ENCODE measurements at regions not wholly inside any gene's neighbourhood (a gene's known extent, or its start where the extent isn't known, plus 50 kb on each side); places are given as distances from the start of the nearest gene placed in this dataset.

DNA sequence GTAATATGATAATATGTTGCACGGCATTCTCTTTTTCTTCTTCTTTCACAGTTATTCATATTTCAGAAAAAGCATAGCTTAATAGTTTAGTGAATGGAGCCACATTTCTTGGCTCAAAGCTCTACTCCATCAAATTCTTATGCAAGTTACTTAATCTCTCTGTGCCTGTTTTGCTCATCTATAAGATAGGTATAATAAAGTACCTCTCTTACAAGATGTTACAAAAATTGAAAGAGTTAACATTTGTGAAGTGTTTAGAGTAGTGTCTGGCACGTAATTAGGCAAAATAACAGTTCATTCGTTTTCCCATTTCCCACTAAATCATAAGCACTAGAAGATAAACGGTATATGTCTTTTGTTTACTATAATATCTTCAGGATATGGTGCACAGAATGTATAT lies 1304.4 kb upstream of the EYS start:
- ATAC-seq (no peak), FAIRE-seq (no peak), DNase-seq (ENCODE audit: low read depth, low spot score) (no peak)
- ChIA-PET POLR2A (no interaction called here), SMC1A (ENCODE audit: uncharacterized antibody, unreplicated experiment) (no interaction called here), CTCF (no interaction called here), RAD21 (ENCODE audit: unreplicated experiment) (interaction anchor here (0.7 kb wide), 1 partner anchor 353 kb away, joined by 3 read pairs; no protein-coding TSS in a partner anchor)
- Histone ChIP-seq H2AFZ (ENCODE audit: control insufficient read depth, low read depth, low read length) (no peak overlapping the region), H4K20me1 (ENCODE audit: control insufficient read depth, insufficient read depth) (no peaks in the 10 kb centered on the region), H3K4me3 (no peak overlapping the region), H3K4me1 (ENCODE audit: control insufficient read depth, insufficient read depth, low read length) (no peaks in the 10 kb centered on the region), H3K9ac (ENCODE audit: control insufficient read depth, insufficient read depth, low read length) (no peak overlapping the region), H3K9me3 (replicated peaks; ENCODE audit: control insufficient read depth, insufficient read depth, low read length) (no peaks in the 10 kb centered on the region), H3K27me3 (replicated peaks in 1 of 2; ENCODE audit: control insufficient read depth in 2 of 2, insufficient read depth in 2 of 2, low read length in 1 of 2) (no peaks in the 10 kb centered on the region), H3K79me2 (ENCODE audit: control insufficient read depth, insufficient read depth, low read length) (no peaks in the 10 kb centered on the region), H3K27ac (ENCODE audit: control insufficient read depth, insufficient read depth) (no peak overlapping the region), H3K4me2 (ENCODE audit: control insufficient read depth, insufficient read depth) (no peak overlapping the region), H3K36me3 (ENCODE audit: control insufficient read depth in 2 of 2, insufficient read depth in 2 of 2, low read length in 1 of 2) (no peaks in the 10 kb centered on the region)
- intact Hi-C loops (cut with micrococcal nuclease; ENCODE audit: unreplicated experiment): no loop called here
- TF ChIP-seq NR2C2 (IDR thresholded peaks at IDR 0.05; ENCODE audit: borderline replicate concordance, control insufficient read depth, insufficient read length, low read depth) (no peak), MEF2B (IDR thresholded peaks at IDR 0.05; ENCODE audit: partially characterized antibody, poor library complexity, severe bottlenecking) (no peak), PAX8 (IDR thresholded peaks at IDR 0.05) (no peak), EZH2 (IDR thresholded peaks at IDR 0.05; ENCODE audit: borderline replicate concordance, control insufficient read depth, low read depth, low read length) (no peak), TARDBP (IDR thresholded peaks at IDR 0.05; ENCODE audit: borderline replicate concordance) (no peak), RELA (IDR thresholded peaks at IDR 0.05; ENCODE audit: borderline replicate concordance, partially characterized antibody) (no peak), SIX5 (IDR thresholded peaks at IDR 0.05; ENCODE audit: low read depth, low read length, severe bottlenecking) (no peak), FOS (IDR thresholded peaks at IDR 0.05; ENCODE audit: borderline replicate concordance, extremely low read depth, insufficient read length) (no peak), FOXK2 (IDR thresholded peaks at IDR 0.05) (no peak), SMAD1 (IDR thresholded peaks at IDR 0.05; ENCODE audit: low read depth, partially characterized antibody) (no peak)
- TF ChIP-seq, protein P1, sequence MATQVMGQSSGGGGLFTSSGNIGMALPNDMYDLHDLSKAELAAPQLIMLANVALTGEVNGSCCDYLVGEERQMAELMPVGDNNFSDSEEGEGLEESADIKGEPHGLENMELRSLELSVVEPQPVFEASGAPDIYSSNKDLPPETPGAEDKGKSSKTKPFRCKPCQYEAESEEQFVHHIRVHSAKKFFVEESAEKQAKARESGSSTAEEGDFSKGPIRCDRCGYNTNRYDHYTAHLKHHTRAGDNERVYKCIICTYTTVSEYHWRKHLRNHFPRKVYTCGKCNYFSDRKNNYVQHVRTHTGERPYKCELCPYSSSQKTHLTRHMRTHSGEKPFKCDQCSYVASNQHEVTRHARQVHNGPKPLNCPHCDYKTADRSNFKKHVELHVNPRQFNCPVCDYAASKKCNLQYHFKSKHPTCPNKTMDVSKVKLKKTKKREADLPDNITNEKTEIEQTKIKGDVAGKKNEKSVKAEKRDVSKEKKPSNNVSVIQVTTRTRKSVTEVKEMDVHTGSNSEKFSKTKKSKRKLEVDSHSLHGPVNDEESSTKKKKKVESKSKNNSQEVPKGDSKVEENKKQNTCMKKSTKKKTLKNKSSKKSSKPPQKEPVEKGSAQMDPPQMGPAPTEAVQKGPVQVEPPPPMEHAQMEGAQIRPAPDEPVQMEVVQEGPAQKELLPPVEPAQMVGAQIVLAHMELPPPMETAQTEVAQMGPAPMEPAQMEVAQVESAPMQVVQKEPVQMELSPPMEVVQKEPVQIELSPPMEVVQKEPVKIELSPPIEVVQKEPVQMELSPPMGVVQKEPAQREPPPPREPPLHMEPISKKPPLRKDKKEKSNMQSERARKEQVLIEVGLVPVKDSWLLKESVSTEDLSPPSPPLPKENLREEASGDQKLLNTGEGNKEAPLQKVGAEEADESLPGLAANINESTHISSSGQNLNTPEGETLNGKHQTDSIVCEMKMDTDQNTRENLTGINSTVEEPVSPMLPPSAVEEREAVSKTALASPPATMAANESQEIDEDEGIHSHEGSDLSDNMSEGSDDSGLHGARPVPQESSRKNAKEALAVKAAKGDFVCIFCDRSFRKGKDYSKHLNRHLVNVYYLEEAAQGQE (IDR thresholded peaks at IDR 0.05; ENCODE audit: low read depth, low read length): no peak
- TF ChIP-seq, protein P2, sequence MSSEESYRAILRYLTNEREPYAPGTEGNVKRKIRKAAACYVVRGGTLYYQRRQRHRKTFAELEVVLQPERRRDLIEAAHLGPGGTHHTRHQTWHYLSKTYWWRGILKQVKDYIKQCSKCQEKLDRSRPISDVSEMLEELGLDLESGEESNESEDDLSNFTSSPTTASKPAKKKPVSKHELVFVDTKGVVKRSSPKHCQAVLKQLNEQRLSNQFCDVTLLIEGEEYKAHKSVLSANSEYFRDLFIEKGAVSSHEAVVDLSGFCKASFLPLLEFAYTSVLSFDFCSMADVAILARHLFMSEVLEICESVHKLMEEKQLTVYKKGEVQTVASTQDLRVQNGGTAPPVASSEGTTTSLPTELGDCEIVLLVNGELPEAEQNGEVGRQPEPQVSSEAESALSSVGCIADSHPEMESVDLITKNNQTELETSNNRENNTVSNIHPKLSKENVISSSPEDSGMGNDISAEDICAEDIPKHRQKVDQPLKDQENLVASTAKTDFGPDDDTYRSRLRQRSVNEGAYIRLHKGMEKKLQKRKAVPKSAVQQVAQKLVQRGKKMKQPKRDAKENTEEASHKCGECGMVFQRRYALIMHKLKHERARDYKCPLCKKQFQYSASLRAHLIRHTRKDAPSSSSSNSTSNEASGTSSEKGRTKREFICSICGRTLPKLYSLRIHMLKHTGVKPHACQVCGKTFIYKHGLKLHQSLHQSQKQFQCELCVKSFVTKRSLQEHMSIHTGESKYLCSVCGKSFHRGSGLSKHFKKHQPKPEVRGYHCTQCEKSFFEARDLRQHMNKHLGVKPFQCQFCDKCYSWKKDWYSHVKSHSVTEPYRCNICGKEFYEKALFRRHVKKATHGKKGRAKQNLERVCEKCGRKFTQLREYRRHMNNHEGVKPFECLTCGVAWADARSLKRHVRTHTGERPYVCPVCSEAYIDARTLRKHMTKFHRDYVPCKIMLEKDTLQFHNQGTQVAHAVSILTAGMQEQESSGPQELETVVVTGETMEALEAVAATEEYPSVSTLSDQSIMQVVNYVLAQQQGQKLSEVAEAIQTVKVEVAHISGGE (CRISPR knock-in tag; IDR thresholded peaks at IDR 0.05): no peak
- TF ChIP-seq, protein P3, sequence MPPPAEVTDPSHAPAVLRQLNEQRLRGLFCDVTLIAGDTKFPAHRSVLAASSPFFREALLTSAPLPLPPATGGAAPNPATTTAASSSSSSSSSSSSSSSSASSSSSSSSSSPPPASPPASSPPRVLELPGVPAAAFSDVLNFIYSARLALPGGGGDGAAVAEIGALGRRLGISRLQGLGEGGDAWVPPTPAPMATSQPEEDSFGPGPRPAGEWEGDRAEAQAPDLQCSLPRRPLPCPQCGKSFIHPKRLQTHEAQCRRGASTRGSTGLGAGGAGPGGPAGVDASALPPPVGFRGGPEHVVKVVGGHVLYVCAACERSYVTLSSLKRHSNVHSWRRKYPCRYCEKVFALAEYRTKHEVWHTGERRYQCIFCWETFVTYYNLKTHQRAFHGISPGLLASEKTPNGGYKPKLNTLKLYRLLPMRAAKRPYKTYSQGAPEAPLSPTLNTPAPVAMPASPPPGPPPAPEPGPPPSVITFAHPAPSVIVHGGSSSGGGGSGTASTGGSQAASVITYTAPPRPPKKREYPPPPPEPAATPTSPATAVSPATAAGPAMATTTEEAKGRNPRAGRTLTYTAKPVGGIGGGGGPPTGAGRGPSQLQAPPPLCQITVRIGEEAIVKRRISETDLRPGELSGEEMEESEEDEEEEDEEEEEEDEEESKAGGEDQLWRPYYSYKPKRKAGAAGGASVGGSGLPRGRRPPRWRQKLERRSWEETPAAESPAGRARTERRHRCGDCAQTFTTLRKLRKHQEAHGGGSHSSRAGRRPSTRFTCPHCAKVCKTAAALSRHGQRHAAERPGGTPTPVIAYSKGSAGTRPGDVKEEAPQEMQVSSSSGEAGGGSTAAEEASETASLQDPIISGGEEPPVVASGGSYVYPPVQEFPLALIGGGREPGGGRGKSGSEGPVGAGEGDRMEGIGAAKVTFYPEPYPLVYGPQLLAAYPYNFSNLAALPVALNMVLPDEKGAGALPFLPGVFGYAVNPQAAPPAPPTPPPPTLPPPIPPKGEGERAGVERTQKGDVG (CRISPR knock-in tag; IDR thresholded peaks at IDR 0.05): no peak
- BruUV-seq (replicated peaks): no TSS peak
- 4% methylated on average over 4 of the region's 4 CpGs for WGBS (ENCODE audit: insufficient coverage, insufficient replicate concordance, low lambda C conversion rate, missing lambda C conversion rate)
- in situ Hi-C loops (cut with MboI): no loop called here
